ENCODE measurements at regions not wholly inside any gene's neighbourhood (a gene's known extent, or its start where the extent isn't known, plus 50 kb on each side); places are given as distances from the start of the nearest gene placed in this dataset.
A peak's percentile ranks its signal among the peaks of the same experiment; 100 is the strongest.

GRCh38 chr14:53462931-53463778 lies 310.0 kb upstream of the DDHD1 start:
- DNase-seq: peak; percentile 87 to 95
- WGBS, 2 donors: 66% methylated on average over 9 of the region's 9 CpGs
- no peaks in the 10 kb centered on the region for H3K27me3 ChIP-seq

GRCh38 chr14:53461858-53462257 lies 308.7 kb upstream of the DDHD1 start:
- 82 to 91% methylated on average over 6 of the region's 6 CpGs for WGBS, 2 donors
- no peaks in the 10 kb centered on the region for H3K9me3 ChIP-seq

More at GRCh38 chr14:53462931-53463778, 310.0 kb upstream of the DDHD1 start:
- Histone ChIP-seq H3K4me1 (peaks cover 16 to 28% of the 10 kb centered on the region in 2 donors), H3K27ac (peak overlapping the region in 2 of 3 donors; percentile 57 to 59), H3K4me3 (replicated peaks in 1 of 3) (no peak overlapping the region), H3K36me3 (no peaks in the 10 kb centered on the region), H3K9me3 (no peaks in the 10 kb centered on the region)
- intact Hi-C loops (cut with DNase I): no loop called here
- TF ChIP-seq CTCF (IDR thresholded peaks at IDR 0.05): no peak
- no peak for TF ChIP-seq POLR2A (IDR thresholded peaks at IDR 0.05)

GRCh38 chr14:53460544-53460943 lies 307.4 kb upstream of the DDHD1 start:
- Histone ChIP-seq H3K27ac (no peak overlapping the region), H3K27me3 (no peaks in the 10 kb centered on the region), H3K4me3 (replicated peaks in 1 of 3) (no peak overlapping the region), H3K4me1 (peaks cover 16 to 30% of the 10 kb centered on the region in 2 donors), H3K9me3 (no peaks in the 10 kb centered on the region), H3K36me3 (no peaks in the 10 kb centered on the region)
- DNase-seq: no peak
- TF ChIP-seq CTCF (IDR thresholded peaks at IDR 0.05) (no peak), POLR2A (IDR thresholded peaks at IDR 0.05) (no peak)
- 94 to 96% methylated on average over 1 of the region's 1 CpG for WGBS, 2 donors
- intact Hi-C loops (cut with DNase I): no loop called here

More at GRCh38 chr14:53461858-53462257, 308.7 kb upstream of the DDHD1 start:
- intact Hi-C loops (cut with DNase I): no loop called here
- H3K27ac ChIP-seq: no peak overlapping the region
- H3K4me3 ChIP-seq (replicated peaks in 1 of 3): no peak overlapping the region
- H3K4me1 ChIP-seq: peaks cover 16 to 30% of the 10 kb centered on the region in 2 donors
- DNase-seq: no peak
- TF ChIP-seq CTCF (IDR thresholded peaks at IDR 0.05) (no peak), POLR2A (IDR thresholded peaks at IDR 0.05) (no peak)
- no peaks in the 10 kb centered on the region for H3K27me3 ChIP-seq
- H3K36me3 ChIP-seq: no peaks in the 10 kb centered on the region

- intact Hi-C loops (cut with DNase I): no loop called here
- no peaks in the 10 kb centered on the region for H3K9me3 ChIP-seq
- H3K36me3 ChIP-seq: no peaks in the 10 kb centered on the region
- peak overlapping the region; percentile 26 to 56 (median 34) for H3K27ac ChIP-seq
- TF ChIP-seq POLR2A (IDR thresholded peaks at IDR 0.05) (no peak), CTCF (IDR thresholded peaks at IDR 0.05) (no peak)
- WGBS, 2 donors: 31 to 40% methylated on average over 2 of the region's 2 CpGs
- no peak overlapping the region for H3K4me3 ChIP-seq (replicated peaks in 1 of 3)
- H3K27me3 ChIP-seq: no peaks in the 10 kb centered on the region
- peaks cover 10 to 21% of the 10 kb centered on the region in 2 donors for H3K4me1 ChIP-seq
- DNase-seq: no peak
These were observed 305.3 kb upstream of the DDHD1 start for GRCh38 chr14:53458368-53458814.

GRCh38 chr14:53456931-53457330 lies 303.8 kb upstream of the DDHD1 start:
- H3K4me1 ChIP-seq: peaks cover 6 to 14% of the 10 kb centered on the region in 2 donors
- no peaks in the 10 kb centered on the region for H3K36me3 ChIP-seq
- no peak overlapping the region for H3K4me3 ChIP-seq (replicated peaks in 1 of 3)
- no peaks in the 10 kb centered on the region for H3K27me3 ChIP-seq
- intact Hi-C loops (cut with DNase I): no loop called here
- WGBS, 2 donors: 80 to 89% methylated on average over 1 of the region's 1 CpG
- no peaks in the 10 kb centered on the region for H3K9me3 ChIP-seq
- TF ChIP-seq POLR2A (IDR thresholded peaks at IDR 0.05): no peak
- no peak for TF ChIP-seq CTCF (IDR thresholded peaks at IDR 0.05)
- no peak overlapping the region for H3K27ac ChIP-seq
- no peak for DNase-seq

Measured in thyroid gland (tissue), 4 donors.